ENCODE measurements at regions not wholly inside any gene's neighbourhood (a gene's known extent, or its start where the extent isn't known, plus 50 kb on each side); places are given as distances from the start of the nearest gene placed in this dataset.

- no peak for TF ChIP-seq TAF1 (IDR thresholded peaks at IDR 0.05; ENCODE audit: borderline replicate concordance, insufficient read depth, low read length)
- TF ChIP-seq SIN3A (IDR thresholded peaks at IDR 0.05; ENCODE audit: borderline replicate concordance, insufficient read depth, low read length), result no peak
- no peak for TF ChIP-seq FOXP2 (optimal IDR thresholded peaks at IDR 0.05; ENCODE audit: borderline replicate concordance, extremely low read depth, extremely low read length, insufficient read depth)
- TF ChIP-seq, protein P1, sequence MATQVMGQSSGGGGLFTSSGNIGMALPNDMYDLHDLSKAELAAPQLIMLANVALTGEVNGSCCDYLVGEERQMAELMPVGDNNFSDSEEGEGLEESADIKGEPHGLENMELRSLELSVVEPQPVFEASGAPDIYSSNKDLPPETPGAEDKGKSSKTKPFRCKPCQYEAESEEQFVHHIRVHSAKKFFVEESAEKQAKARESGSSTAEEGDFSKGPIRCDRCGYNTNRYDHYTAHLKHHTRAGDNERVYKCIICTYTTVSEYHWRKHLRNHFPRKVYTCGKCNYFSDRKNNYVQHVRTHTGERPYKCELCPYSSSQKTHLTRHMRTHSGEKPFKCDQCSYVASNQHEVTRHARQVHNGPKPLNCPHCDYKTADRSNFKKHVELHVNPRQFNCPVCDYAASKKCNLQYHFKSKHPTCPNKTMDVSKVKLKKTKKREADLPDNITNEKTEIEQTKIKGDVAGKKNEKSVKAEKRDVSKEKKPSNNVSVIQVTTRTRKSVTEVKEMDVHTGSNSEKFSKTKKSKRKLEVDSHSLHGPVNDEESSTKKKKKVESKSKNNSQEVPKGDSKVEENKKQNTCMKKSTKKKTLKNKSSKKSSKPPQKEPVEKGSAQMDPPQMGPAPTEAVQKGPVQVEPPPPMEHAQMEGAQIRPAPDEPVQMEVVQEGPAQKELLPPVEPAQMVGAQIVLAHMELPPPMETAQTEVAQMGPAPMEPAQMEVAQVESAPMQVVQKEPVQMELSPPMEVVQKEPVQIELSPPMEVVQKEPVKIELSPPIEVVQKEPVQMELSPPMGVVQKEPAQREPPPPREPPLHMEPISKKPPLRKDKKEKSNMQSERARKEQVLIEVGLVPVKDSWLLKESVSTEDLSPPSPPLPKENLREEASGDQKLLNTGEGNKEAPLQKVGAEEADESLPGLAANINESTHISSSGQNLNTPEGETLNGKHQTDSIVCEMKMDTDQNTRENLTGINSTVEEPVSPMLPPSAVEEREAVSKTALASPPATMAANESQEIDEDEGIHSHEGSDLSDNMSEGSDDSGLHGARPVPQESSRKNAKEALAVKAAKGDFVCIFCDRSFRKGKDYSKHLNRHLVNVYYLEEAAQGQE (IDR thresholded peaks at IDR 0.05; ENCODE audit: insufficient read depth in 1 of 2, low read depth in 2 of 2, low read length in 2 of 2), result no peak
- no peak for TF ChIP-seq POLR2AphosphoS5 (IDR thresholded peaks at IDR 0.05; ENCODE audit: low read depth, low read length)
Observed at GRCh38 chr3:147119989-147120388, 286.4 kb downstream of the ZIC4 start.

DNA sequence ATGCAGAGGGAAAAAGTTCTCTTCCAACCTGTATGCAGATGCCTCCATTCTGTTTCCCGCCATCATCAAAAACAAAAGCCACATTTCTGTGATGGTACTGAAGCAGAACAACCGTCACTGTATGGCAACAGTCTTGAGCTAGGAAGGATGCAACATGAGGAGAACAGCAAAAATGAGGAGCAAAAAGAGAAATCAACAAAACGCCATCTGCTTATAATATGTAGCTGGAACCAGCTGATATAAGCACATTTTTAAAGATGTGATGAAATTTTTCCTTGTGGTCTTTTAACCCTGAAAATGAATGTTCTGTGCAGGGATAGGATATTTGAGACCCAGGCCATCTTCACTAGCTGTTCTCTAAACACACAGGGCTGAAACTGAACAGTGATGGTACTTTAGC lies 287.0 kb downstream of the ZIC4 start:
- TF ChIP-seq POLR2AphosphoS5 (IDR thresholded peaks at IDR 0.05; ENCODE audit: low read depth, low read length), result no peak
- TF ChIP-seq, protein P1 (IDR thresholded peaks at IDR 0.05; ENCODE audit: insufficient read depth in 1 of 2, low read depth in 2 of 2, low read length in 2 of 2), result no peak
- no peak for TF ChIP-seq SIN3A (IDR thresholded peaks at IDR 0.05; ENCODE audit: borderline replicate concordance, insufficient read depth, low read length)
- no peak for TF ChIP-seq FOXP2 (optimal IDR thresholded peaks at IDR 0.05; ENCODE audit: borderline replicate concordance, extremely low read depth, extremely low read length, insufficient read depth)
- no peak for TF ChIP-seq TAF1 (IDR thresholded peaks at IDR 0.05; ENCODE audit: borderline replicate concordance, insufficient read depth, low read length)

- TF ChIP-seq SIN3A (IDR thresholded peaks at IDR 0.05; ENCODE audit: borderline replicate concordance, insufficient read depth, low read length), result no peak
- TF ChIP-seq FOXP2 (optimal IDR thresholded peaks at IDR 0.05; ENCODE audit: borderline replicate concordance, extremely low read depth, extremely low read length, insufficient read depth), result no peak
- TF ChIP-seq, protein P1 (IDR thresholded peaks at IDR 0.05; ENCODE audit: insufficient read depth in 1 of 2, low read depth in 2 of 2, low read length in 2 of 2), result no peak
- no peak for TF ChIP-seq POLR2AphosphoS5 (IDR thresholded peaks at IDR 0.05; ENCODE audit: low read depth, low read length)
- no peak for TF ChIP-seq TAF1 (IDR thresholded peaks at IDR 0.05; ENCODE audit: borderline replicate concordance, insufficient read depth, low read length)
Observed at GRCh38 chr3:147118611-147119010, 287.7 kb downstream of the ZIC4 start.

GRCh38 chr3:147117631-147118030 lies 288.7 kb downstream of the ZIC4 start:
- TF ChIP-seq POLR2AphosphoS5 (IDR thresholded peaks at IDR 0.05; ENCODE audit: low read depth, low read length), result no peak
- TF ChIP-seq, protein P1 (IDR thresholded peaks at IDR 0.05; ENCODE audit: insufficient read depth in 1 of 2, low read depth in 2 of 2, low read length in 2 of 2), result no peak
- no peak for TF ChIP-seq SIN3A (IDR thresholded peaks at IDR 0.05; ENCODE audit: borderline replicate concordance, insufficient read depth, low read length)
- TF ChIP-seq TAF1 (IDR thresholded peaks at IDR 0.05; ENCODE audit: borderline replicate concordance, insufficient read depth, low read length), result no peak
- no peak for TF ChIP-seq FOXP2 (optimal IDR thresholded peaks at IDR 0.05; ENCODE audit: borderline replicate concordance, extremely low read depth, extremely low read length, insufficient read depth)

All from PFSK-1 (cell line).